ENCODE measurements at regions not wholly inside any gene's neighbourhood (a gene's known extent, or its start where the extent isn't known, plus 50 kb on each side); places are given as distances from the start of the nearest gene placed in this dataset.

DNA sequence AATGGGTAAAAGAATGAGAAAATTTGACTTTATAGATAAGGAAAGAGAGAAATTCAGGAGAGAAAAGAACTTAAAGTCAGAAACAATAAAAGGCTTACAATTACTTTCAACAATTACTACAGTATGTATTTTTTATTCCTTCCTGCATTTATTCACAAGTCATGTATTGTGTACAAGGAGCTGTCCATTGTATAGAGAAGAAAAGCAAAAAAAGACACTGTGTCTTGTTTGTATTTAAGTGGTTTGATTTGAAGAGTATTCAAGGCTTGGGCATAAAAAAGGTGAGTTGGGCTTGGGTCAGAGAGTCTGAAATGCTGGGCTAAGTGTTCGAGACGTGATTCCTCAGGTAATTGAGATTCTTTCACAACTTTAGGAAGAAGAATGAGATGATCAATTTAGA lies 394.2 kb upstream of the ROBO2 start:
- DNase-seq: no peak

DNA sequence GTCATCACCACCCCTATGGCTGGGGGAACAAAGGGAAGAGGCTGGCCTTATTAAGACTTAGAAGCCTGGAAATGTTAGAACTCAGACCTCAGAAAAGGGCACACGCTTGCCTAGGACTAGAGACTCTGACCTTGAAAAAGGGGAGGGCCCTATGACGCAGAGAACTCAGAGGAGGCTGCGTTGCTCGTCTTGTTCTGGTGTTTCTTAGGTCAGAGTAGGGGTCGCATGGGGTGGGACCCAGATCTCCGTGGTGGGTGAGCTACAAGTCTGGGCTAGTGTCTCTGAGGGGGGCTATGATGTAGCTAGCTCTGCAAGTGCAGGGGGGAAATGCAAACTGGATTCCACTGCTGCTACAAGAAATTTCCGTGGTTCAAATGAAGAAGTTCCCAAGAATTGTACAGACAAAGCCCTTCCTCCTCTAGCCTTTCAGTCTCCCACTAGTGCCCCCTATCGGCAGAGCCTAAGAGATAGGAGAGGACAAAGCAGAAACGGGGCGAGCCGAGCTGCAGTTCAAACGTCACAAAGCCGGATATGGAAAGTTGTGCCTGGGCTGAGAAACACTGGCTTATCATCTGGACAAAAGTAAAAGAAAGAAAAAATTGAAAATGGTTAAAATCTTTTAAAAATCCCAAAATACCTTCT lies 392.9 kb upstream of the ROBO2 start:
- DNase-seq: no peak

DNA sequence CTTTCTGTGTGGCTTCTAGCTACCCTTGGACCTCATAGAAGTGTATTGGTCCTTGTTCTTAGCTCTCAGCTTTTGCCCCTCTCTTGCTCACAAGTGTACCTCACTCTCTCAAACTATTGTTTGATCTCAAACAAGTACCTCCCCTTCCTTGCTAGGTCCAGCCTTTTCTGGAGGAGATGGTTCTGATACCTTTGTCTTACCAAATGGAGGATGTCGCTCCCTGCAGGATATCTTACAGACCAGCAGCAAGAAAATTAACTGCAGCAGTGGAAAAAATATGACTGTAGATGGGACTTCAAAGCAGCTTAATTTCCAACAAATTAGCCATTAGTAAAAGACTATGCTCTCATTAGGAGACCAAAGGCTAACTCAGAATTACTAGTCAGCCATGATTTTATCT lies 388.1 kb upstream of the ROBO2 start:
- DNase-seq: no peak

DNA sequence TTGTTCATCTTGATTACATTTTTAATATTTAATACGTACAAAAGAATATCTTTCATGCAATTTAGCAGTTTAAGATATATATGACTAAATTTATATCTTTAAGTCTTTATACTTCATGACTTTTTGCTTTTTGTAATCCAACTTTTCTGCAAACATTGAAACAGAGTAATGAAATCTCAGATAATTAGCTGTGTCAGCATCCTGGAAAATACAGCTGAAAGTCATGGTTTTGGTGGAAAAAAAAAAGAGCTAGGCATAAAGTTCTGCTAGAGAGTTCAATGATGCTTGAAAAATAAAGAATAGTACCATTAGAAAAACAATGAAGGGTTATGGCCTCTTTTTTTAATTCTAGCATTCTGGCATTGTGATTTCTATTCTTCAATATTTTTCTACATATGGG lies 387.4 kb upstream of the ROBO2 start:
- DNase-seq: no peak

DNA sequence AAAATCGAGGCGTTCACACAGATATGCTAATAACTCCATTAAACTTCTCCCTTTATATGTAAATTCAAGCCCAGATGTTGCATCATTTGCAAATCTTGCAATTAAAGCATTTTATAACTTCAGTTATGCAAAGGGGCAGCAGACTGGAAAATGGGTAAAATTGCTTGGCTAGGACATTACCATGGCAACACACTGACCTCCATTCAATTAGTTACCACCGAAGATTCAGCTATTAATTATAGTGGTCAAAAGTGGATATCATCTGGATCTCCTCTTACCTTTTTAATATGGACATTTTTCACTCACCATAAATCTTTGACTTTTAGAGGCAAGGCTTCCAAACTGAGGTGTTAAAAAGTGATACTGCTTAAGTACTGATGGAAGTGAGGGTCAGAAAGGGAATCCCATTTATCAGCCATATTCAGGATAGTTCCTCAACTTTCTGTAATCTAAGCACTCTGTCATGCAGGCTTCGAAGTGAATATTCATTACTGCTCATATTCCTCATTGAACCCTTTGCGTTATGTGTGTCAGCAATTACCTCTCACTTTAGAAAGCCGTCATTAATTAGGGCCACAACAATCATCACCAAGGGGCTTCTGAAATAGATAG lies 386.2 kb upstream of the ROBO2 start:
- DNase-seq: no peak

DNA sequence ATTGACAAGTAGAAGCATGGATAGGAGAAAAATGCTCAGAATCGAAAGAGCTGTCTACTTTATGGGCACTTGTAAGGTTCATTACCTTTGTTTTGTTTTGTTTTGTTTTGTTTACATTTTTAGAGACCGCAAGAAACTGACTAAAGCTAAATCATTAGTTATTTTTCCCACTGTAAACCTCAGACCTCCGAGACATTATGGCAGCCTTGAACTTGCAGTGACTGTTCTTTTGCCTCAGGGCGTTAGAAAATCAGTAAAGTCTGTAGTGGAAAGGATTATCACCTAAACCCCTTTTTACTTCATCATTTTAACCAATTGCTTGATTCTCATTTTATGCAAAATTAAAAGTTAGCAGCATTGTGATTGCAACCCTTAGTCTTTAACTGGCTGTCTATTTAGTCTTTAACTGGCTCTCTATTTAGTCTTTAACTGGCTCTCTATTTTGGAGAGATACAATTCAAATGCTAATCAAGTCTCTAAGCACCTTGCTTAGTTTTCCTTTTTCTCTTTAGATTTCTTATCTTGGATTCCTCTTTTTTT lies 383.3 kb upstream of the ROBO2 start:
- DNase-seq: no peak

DNA sequence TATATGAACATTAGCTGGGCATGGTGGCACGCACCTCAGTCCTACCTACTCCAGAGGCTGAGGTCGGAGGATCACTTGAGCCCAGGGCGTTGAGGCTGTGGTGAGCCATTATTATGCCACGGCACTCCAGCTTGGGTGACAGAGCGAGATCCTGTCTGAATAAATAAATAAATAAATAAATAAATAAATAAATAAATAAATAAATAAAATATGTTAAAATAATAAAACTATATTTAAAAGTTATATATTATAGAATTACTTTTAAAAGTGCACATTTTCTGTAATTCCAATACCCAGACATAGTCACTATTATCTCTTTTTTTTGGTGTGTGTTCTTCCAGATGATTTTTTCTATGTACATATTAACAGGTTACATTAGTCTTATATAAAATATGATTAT lies 382.0 kb upstream of the ROBO2 start:
- DNase-seq: no peak

DNA sequence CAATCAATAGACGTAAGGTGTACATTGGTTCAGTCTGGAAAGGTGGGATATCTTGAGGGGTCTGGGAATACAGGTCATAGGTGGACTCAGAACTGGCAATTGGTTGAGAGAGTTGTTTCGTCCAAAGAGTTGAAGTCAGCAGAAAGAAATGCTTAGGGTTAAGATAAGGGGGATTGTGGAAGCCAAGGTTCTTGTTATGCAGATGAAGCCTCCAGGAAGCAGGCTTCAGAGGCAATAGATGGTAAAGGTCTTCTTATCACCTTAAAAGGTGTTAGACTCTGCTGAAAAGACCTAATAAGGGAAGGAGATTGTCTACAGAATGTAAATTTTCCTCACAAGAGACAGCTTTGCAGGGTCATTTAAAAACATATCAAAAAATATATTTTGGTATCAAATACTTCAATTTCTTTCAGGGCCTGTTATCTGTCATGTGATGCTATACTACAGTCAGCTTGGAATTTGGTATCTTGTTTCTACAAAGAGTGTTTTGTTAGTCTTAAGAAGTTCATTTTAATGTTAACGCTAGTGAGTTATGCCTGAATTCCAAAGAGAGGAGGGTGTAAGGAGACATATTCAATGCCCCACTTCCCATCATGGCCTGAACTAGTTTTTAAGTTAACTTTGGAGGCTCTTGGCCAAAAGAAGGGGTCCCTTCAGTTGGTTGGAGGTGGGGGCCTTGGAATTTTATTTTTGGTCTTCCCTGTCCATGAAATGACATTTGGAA lies 378.2 kb upstream of the ROBO2 start:
- no peak for DNase-seq

DNA sequence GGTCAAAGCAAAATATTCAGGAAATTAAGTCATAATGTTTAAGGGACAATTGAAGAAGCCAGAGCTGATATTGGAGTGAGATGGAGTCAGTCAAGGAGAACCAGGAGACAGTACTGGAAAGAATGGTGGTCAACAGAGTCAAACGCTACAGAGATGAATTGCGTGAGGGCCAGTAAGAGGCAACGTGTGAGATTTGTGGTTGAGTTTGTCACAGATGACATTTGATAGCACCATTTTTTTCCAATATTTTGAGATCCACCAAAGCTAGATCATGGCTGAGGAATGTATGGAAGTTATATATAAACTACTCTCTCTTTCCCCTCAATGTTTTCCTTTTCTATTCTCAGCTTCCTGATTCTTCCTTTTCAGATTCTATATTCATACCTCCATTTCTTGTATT lies 375.1 kb upstream of the ROBO2 start:
- no peak for DNase-seq

DNA sequence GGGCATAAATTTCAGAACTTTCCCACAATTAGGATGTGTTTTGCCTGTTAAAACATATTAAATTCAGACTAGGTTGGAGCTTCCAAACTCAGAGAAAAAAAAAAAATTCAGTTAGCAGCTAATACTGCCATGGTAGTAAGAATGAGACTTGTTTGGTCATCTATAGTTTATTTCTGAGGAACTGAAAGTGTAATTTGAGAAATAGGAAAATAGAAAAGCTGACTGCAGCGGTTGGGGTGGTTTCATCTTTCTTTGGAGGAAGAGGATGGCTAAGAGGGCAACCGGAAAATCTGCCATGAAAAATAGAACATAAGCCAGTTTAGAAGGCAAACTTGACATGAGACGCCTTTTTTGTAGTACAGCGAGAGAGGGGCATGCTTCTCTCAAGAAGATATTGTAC lies 371.2 kb upstream of the ROBO2 start:
- DNase-seq: no peak

DNA sequence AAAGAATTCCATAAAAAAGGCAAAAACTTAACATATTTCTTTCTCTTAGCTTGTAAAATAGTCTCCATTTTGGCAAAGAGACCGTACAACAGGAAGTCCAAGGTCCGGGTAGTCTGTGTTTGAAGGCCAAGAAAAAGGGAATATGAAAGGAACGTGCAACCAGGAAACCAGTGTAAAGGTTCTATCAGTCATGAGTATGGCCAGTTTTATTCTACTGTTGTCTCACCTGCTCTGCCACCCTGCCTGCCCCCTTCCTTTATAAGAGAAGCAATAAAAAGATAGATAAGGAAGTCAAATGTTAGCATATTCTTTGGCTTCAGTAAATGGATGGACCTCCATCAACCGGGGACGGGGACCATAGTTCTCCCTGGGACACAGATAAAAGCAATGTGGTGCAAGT lies 370.6 kb upstream of the ROBO2 start:
- no peak for DNase-seq

DNA sequence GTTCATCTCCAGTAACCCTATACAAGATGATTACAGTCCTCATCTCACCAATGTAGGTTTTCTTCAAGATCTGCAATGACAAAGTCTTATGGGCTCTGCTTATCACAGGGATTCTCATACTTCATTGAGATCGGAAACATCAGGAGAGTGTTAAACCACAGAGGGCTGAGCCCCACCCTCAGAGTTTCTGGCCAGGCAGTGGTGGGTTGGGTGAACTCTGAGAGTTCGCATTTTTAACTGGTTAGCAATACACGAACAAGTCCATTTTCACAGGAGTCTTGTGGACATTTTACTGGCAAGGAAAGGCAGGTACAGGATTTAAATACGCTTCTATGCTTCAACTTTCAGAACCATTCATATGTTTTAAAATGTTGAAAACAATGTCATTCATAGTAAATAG lies 366.7 kb upstream of the ROBO2 start:
- DNase-seq: no peak

DNA sequence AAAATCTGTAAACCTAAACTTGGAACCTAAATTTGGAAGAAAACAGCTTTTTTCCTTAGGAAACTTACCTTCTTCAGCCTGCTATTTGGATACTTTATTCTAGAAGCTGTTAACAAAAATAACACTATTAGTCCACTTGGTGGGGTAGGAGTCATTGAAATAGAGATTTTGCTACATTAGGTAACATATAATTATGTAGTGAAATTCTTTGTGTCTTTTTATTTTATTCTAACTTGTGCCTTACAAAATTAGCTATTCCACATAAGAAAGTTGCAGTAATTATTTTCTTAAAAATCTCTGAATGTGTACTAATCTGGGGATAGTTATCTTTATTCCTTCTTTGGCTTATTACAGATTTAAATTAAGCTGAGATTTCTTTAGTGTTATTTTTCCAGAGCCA lies 360.4 kb upstream of the ROBO2 start:
- DNase-seq: no peak

DNA sequence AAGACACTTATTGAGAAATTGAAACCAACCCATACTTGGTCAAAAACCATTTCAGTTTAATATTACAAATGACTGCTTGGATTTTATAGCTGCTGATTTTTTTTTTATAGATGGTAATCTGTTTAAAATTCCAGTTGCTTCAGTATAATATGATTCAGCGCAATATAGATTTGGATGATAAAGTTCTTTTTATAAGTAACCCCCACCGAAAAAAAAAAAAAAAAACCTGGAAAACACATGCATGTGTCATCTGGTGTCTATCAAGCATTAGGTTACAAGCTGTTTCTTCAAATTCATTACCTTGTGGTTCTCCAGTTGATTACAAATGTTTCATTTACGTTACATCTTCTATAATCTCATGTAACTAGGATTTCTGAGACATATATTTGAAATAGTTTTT lies 356.6 kb upstream of the ROBO2 start:
- no peak for DNase-seq

DNA sequence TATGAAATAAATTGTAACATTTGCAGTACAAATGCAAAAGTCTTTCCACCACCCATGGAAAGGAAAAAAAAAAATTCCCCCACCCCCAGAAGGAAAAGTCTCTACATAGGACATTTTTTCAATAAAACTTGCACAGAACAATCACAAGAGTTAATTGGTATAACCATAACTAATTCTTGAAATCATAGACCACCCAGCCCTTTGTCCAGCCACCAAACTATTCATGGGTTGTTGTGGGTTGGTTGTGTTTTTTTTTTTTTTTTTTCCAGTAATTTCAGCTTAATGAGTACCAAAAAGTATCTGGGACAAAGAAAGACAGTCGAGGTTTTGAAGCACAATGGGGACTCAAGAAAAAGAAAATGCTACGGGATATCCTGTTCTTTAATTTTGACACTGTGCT lies 355.0 kb upstream of the ROBO2 start:
- DNase-seq: no peak

DNA sequence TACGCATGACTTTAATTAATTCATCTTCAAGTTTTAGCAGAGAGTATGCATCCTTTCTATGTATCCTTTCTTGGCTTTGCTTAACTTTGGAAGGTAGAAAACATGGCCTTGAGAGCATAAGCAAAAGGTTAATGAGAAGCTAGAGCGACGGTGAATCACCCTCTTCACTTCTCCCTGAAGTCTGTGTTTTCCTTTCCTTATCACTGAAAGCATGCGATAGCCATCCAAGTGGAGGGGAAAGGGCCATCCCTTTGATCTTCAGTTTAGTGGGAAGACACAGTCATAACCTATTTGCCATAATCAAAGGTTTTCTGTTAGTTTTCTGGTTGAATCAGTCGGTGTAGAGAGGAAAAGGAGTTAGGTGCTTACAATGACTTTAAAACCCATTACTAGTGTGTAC lies 354.0 kb upstream of the ROBO2 start:
- DNase-seq: no peak

DNA sequence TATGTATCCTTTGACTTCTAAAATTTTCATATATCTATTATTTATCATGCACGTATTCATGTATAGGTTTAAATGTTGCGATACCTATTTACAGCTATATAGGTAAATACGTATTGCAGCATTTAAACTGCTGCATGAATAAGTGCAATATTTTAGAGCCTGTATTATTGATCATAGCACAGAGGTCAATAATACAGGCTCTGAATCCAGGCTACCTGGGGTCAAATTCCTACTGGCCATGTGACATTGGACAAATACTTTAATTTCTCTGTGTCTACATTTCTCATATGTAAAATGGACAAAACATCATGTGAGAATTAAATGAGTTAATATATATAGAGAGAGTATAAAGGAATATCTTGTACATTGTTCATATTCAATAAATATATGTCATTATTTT lies 352.9 kb upstream of the ROBO2 start:
- no peak for DNase-seq

DNA sequence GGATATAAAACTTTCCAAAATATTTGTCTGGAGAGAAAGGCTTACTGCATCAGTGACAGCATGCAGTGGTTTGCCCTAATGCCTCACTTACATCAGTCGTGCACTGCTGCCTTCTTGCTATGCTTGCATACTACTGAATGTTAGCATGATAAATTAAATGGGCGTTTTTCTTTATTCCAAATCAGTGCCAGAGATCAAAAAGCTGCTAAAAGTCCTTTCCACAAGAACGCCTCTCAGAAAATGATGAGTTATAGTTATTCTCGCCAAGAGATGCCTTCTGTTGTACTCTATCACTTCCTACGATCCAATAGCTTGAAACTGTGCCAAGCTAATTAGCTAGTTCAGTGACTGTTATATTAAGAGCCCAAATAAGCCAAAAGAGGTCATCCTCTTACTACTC lies 345.8 kb upstream of the ROBO2 start:
- DNase-seq: no peak

DNA sequence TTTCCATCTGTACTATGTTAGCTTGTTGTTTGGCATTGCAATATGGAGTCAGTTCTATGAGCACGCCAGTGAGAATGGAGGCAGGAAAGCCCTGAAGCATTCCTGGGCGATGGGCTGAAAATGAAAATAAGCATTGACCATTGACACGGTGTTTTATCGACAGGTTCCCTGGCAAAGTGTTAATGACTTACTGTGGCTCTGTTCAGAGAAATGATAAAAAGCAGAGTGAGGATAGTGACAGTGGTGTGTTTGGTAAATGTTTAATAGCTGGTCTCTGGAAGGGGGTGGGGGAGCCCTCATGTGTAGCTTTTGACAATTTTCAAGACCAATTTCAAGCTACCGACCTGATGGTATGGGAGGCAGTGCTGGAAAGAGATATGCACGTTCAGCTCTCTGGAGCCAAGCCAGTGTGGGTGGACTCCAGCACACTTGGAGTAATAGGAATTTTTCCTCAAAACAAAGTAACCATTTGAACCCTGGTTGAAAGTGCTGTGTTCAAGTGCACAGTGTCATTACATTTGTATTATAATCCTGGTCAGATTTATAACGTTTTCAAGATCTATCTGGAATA lies 341.7 kb upstream of the ROBO2 start:
- no peak for DNase-seq

DNA sequence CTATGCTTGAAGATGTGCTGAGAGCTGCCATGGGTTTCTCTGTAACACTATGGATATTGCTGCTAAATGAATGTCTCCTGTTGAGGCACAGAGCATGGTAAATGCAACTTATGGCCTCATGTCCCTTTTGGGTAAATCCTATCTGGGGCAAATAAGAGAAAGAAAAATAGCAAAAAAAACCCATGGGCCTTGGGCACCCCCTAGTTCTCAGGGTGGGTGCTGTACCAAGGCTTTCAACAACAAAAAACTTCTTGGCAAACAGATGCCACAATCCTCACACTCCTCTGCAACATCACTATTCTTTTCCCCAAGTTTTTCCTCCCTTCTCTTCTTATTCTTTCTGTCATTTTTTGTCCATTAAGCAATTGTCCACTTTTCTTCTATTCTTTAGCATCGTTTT lies 340.1 kb upstream of the ROBO2 start:
- no peak for DNase-seq

DNA sequence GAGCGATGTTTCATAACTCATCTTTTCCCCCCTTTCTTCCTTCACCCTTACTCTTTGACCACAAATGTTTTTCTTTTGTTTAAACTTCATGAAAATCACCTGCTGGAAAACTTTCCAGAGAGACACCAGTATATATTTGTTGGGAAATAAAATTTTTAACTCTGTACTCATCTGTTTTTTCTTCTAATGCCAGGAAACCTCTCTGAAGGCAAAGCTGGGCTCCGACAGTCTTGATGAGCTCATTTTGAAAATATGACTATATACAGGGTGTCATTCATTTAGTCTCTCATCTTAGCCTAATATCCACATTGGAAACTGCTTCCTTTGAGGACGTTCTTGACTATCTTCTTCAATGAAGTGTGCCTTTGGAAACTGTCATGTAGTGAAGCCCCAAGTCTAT lies 339.6 kb upstream of the ROBO2 start:
- peak; percentile 0 for DNase-seq

DNA sequence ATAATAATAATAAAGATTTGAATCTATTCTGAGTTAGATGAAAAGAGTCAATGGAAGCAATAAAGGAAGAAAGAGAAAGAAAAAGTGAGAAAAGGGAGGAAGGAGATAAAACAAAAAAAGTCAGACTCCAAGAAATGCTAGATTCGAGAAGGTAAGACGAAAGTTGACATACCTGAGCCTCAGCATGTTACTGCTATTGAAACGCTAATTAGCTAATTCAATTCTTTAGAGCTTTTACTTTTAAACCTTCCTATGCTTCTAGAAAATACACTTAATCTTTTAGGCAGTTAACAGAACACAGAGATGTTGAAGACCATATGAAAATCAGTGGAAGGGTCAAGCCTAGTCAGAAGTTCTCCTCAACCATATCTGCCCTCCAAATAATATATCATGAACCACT lies 337.2 kb upstream of the ROBO2 start:
- no peak for DNase-seq

DNA sequence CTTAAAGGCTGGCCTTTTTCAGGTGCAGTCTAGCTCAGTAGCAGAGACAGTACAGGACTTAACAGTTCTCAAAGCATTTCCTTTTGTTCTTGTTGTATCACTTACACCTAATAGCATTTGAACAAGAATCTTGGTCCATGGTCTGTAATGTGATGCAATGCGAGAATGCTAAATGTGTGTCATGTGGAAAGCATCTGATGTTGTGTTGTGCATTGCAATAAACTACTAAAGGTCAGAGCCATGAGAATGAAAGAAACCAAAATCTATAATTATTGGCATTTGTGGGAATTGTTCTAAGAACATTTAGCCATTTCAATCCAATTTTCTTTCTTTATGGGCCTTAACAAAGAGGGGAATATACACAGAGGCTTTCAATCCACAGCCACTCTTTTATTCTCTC lies 324.5 kb upstream of the ROBO2 start:
- no peak for DNase-seq

DNA sequence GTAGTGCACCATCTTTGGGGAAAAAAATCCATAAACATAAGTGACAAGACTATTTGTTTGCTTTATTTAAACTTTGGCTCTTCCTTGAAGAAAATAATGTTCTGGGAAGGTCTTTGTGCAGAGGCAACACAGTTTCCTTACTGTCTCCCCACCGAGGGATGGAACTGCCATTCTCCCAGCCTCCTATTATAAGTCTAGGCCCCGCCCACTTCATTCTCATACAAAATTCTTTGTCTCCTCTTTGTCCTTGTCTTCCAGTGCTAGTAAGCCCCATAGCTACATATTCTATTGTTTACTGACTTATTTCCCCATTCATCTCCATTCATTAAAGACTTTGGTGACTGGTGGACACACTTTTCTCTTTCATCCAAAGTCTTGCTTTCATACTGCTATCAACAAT lies 316.5 kb upstream of the ROBO2 start:
- no peak for DNase-seq
